GM12874 (cell line): ENCODE measurements at regions not wholly inside any gene's neighbourhood (a gene's known extent, or its start where the extent isn't known, plus 50 kb on each side); places are given as distances from the start of the nearest gene placed in this dataset.

Experiments used
- TF ChIP-seq, protein P1 (sequence below): IDR thresholded peaks from 2 replicates; pipeline ENCODE4 v1.5.1; 2011; ENCODE audit warnings: low read depth, mild to moderate bottlenecking, control low read depth, low read length, moderate library complexity; ENCODE audit not compliant: insufficient read depth

DNA sequence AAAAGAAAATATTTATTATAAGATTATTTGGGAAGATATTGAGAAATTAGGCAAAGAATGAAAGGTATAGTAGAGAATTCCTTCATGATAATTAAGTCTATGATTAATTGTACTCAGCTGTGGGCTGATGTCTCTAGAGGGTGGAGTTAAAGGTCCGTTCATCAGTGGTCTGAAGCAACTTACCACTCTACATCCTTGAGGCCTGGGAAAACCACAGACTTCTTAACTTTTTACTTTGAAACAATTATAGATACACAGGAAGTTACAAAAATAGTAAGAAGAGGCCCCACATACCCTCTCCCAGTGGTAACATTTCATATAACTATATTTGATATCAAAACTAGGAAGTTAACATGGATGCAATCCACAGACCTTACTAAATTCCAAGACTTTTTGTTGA lies 167.0 kb upstream of the NECTIN1 start:
- TF ChIP-seq, protein P1, sequence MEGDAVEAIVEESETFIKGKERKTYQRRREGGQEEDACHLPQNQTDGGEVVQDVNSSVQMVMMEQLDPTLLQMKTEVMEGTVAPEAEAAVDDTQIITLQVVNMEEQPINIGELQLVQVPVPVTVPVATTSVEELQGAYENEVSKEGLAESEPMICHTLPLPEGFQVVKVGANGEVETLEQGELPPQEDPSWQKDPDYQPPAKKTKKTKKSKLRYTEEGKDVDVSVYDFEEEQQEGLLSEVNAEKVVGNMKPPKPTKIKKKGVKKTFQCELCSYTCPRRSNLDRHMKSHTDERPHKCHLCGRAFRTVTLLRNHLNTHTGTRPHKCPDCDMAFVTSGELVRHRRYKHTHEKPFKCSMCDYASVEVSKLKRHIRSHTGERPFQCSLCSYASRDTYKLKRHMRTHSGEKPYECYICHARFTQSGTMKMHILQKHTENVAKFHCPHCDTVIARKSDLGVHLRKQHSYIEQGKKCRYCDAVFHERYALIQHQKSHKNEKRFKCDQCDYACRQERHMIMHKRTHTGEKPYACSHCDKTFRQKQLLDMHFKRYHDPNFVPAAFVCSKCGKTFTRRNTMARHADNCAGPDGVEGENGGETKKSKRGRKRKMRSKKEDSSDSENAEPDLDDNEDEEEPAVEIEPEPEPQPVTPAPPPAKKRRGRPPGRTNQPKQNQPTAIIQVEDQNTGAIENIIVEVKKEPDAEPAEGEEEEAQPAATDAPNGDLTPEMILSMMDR = no peak

DNA sequence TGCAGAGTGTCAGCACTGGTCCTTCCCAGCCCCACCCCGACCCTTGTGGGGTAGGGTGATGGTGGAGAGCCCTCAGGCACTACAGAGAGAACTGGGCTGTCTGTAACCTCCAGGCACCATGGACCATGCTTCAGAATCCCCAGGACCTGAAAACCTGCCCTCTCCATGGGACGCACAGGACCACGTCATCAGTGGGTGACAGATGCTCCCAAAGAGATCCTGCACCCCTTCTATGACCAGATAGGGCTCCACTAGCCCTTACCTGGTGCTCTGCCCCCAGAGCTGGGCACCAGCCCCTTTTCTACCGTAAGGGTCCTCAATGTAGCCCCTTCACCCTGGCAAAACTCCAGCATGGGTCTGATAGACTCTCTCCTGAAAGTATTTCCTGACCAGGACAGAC lies 165.9 kb upstream of the NECTIN1 start:
- TF ChIP-seq, protein P1 = no peak

DNA sequence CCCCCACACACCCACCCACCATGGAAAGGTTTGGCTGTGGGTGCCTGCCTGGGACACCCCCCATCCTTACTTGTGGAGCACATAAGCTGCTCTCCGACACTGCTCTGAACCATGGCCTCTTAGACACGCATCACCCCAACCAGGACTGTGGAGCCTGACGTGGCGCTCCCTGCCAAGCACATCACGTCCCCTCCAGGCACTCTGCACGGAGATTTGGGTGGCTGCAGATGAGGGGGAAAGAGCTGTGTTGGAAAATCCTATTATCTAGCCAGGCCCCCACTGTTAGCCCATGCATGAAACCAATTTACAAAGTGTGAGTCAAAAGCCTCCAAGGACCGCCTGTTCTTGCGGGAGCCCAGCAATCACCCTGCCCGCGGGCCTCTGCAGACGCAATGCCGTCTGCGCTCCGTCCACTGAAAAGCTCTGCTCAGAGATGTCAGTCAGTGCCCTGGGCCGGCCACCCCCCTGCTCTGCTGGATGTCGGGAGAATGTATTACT lies 163.4 kb upstream of the NECTIN1 start:
- TF ChIP-seq, protein P1 = no peak

DNA sequence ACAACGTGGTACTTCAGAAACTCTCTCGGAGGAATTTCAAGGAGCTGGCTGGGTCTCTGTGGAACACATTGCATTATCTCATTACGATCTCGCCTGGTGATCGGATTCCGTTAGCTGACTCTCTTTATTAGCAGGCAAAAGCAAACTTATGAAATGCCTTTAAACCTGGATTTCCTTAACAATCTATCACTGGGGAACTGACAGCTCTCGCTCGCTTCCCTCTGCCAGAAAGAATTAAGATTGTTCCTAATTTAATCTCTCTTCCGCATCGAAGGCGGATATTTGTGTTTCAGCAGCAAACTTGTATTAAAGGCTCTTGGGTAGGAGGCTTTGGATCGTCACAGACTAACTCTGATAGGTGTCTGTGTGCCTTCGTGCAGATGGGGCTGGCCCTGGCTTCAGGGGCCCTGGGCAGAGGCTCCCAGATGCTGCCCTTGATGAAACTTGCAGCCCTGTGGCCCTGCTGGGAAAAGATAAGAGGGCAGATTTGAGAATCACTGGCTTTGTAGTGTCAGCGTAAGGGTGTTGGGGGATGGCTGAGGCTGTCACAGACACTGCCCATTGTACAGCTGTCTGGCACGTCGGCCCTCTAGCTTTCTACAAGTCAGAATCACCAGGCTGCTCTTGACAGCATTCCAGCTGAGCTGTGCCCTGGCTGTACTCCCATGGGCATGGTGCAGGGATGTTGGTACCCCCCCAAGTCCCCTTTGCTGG lies 162.2 kb upstream of the NECTIN1 start:
- TF ChIP-seq, protein P1 = no peak

DNA sequence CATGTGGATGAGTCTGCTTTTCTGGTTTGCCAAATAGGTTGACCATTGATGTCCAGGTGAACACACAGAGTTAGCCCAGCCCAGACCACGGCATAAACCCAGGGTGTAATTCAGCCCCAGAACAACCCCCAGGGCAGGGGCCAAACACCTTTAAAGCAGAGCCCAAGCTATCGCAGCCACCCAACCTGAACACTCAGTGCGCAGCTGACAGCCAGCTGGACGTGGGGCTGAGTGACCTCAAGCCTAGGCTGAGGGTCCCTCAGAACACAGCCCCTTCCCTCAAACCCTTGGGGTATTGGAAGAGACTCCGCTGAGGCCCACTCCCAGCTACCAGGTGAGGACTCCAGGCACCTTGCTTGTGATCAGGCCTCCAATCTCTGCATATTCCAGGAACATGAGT lies 161.5 kb upstream of the NECTIN1 start:
- TF ChIP-seq, protein P1 = no peak

DNA sequence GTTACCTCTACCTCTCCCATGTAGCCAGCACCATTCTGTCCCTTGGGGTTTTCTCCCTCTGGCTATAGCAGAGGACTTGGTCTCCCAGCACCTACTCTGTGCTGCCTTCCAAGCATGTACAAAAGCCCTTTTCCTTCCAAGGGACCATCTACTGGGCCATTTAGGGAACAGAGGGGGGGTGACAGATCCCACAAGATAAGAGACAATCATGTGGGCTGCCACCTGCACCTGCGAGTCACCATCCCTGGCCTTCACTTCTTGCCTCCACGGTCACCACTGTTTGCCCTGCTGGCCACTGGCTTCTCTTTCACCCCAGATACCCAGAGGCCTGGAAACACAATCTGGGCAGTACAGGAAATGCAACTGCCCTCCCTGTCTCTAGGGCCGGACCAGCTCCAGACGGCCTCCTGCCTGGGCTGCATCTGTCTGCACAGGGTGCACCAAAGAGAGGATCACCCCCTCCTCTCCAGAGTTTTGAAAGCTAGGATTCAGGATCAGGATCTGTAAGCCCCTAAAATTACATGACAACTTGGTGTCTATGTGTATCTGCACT lies 160.8 kb upstream of the NECTIN1 start:
- TF ChIP-seq, protein P1 = no peak

DNA sequence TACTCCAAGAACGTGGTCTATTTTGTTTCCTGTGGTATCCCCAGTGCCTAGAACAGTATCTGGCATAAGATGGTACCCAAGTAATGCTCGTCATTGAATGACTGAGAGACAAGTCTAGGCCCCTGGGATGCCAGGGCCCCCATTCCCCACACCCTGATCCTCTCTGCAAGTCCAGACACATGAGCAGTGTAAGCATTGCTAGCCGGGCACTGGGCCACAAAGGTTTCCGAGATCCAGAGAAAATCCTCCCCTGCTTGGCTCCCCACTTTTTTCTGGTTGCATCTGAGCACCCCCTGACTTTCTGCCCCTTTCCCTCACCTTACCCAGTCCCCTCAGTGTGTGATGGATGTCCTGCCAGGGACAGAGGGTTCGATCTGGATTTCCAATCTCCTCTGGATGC lies 160.1 kb upstream of the NECTIN1 start:
- TF ChIP-seq, protein P1 = no peak
